Panc1 (cell line): ENCODE measurements at regions not wholly inside any gene's neighbourhood (a gene's known extent, or its start where the extent isn't known, plus 50 kb on each side); places are given as distances from the start of the nearest gene placed in this dataset.

Experiments used
- ATAC-seq: fragments of 200-7000 bp; cut with Tn5 transposase; 2 replicates; pipeline ENCODE4 v1.9.1; 2020; ENCODE audit warnings: mild to moderate bottlenecking, moderate library complexity
- BruUV-seq: library from RNA; stranded (reverse); fragments of 400-500 nt; replicated peaks from 2 replicates; lab custom pipeline; 2021; lab: Mats Ljungman, UMichigan
- CTCF ChIA-PET: fragments of 300-600 bp; sonication (Branson Sonifier 250); formaldehyde crosslinking; loops from one replicate; lab custom pipeline; 2022; ENCODE audit warnings: antibody characterized with exemption; lab: Charles Lee
- POLR2A ChIA-PET: fragments of 300-600 bp; sonication (Branson Sonifier 250); formaldehyde crosslinking; loops from one replicate; lab custom pipeline; 2022; ENCODE audit warnings: antibody characterized with exemption; lab: Charles Lee
- DNase-seq: peaks from one replicate; pipeline ENCODE4 v3.0.0-alpha.2; 2010; ENCODE audit warnings: low read depth, low spot score
- H3K27ac ChIP-seq: 2 replicates; pipeline ENCODE4 v1.5.1; 2011; ENCODE audit warnings: mild to moderate bottlenecking, low read length, inconsistent platforms
- H3K27me3 ChIP-seq: fragments of 200-500 bp; sonication (Bioruptor generic); 2 replicates; pipeline ENCODE4 v1.6.0; 2014; ENCODE audit warnings: low read length, inconsistent platforms; ENCODE audit not compliant: control insufficient read depth, insufficient read depth
- H3K36me3 ChIP-seq: fragments of 200-500 bp; sonication (Bioruptor generic); 2 replicates; pipeline ENCODE4 v1.5.1; 2014; ENCODE audit warnings: inconsistent platforms, mild to moderate bottlenecking, low read length, moderate library complexity; ENCODE audit not compliant: control insufficient read depth, insufficient read depth
- H3K4me1 ChIP-seq: 2 replicates; pipeline ENCODE4 v1.5.1; 2011; ENCODE audit warnings: inconsistent platforms, mild to moderate bottlenecking, low read length, moderate library complexity; ENCODE audit not compliant: control insufficient read depth, insufficient read depth
- H3K4me3 ChIP-seq, 2 experiments: 2 replicates each; pipeline ENCODE4 v1.5.1; 2011 to 2012; ENCODE audit warnings: low read depth in 2 of 2, low read length in 2 of 2, mild to moderate bottlenecking in 2 of 2, inconsistent platforms in 1 of 2, moderate library complexity in 1 of 2
- H3K9me3 ChIP-seq: fragments of 200-500 bp; sonication (Bioruptor generic); 2 replicates; pipeline ENCODE4 v1.5.1; 2014; ENCODE audit warnings: low read depth, mild to moderate bottlenecking, inconsistent platforms, low read length, moderate library complexity; ENCODE audit not compliant: control insufficient read depth, insufficient read depth
- CTCF ChIP-seq: fragments of 450-650 bp; IDR thresholded peaks from 2 replicates; pipeline ENCODE4 v1.5.1; 2017; ENCODE audit warnings: mild to moderate bottlenecking
- POLR2AphosphoS5 ChIP-seq: IDR thresholded peaks from 2 replicates; pipeline ENCODE4 v1.6.1; 2012; ENCODE audit warnings: mild to moderate bottlenecking, low read depth, low read length, moderate library complexity
- SIN3A ChIP-seq: IDR thresholded peaks from 2 replicates; pipeline ENCODE4 v1.6.1; 2012; ENCODE audit warnings: low read depth, mild to moderate bottlenecking, low read length, moderate library complexity, borderline replicate concordance; ENCODE audit not compliant: insufficient read depth
- TCF7L2 ChIP-seq: IDR thresholded peaks from 2 replicates; pipeline ENCODE4 v1.6.1; 2011; ENCODE audit warnings: mild to moderate bottlenecking, low read depth, low read length, inconsistent platforms
- in situ Hi-C: cut with HindIII; loops from 2 replicates; pipeline ENCODE4 v1.10.0; 2016; ENCODE audit warnings: low sequenced_read_pairs, low pct_unique_long_range_greater_than_20kb
- intact Hi-C: fragments of 100-400 bp; cut with micrococcal nuclease; formaldehyde crosslinking; loops from one replicate; pipeline ENCODE4 v1.10.0; 2022; ENCODE audit not compliant: unreplicated experiment
- TF ChIP-seq, protein P1 (sequence below), 2 experiments: IDR thresholded peaks; 2 replicates each; pipeline ENCODE4 v1.6.1; 2011 to 2012; ENCODE audit warnings: low read depth in 2 of 2, control low read depth in 1 of 2, low read length in 1 of 2, mild to moderate bottlenecking in 1 of 2, moderate library complexity in 1 of 2; ENCODE audit not compliant: insufficient read depth in 1 of 2

DNA sequence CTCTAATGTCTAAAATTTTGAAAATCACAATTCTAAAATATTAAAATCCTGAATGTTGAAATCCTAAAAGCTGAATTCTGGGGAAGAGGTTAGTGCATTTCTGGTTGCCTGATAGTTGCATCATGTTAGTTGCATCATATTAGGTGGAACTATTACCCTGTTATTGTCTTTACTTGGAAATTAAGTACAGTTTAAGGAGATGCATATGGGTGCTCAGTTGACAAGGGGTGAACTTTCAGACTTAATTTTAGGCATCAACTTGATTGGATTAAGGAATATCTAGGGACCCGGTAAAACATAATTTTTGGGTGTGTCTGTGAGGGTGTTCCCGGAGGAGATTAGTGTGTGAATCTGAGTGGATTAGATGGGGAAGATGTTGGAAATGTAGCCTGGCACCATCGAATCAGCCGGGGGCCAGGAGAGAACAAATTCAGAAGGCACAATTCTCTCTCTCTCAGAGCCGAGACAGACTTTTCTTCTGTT is 409.8 kb downstream of the PLCL1 start:
- H3K27ac ChIP-seq, result no peak overlapping the region
- no peaks in the 10 kb centered on the region for H3K27me3 ChIP-seq
- no peak for TF ChIP-seq CTCF
- no peak for TF ChIP-seq SIN3A
- TF ChIP-seq POLR2AphosphoS5, result no peak
- TF ChIP-seq, protein P1, sequence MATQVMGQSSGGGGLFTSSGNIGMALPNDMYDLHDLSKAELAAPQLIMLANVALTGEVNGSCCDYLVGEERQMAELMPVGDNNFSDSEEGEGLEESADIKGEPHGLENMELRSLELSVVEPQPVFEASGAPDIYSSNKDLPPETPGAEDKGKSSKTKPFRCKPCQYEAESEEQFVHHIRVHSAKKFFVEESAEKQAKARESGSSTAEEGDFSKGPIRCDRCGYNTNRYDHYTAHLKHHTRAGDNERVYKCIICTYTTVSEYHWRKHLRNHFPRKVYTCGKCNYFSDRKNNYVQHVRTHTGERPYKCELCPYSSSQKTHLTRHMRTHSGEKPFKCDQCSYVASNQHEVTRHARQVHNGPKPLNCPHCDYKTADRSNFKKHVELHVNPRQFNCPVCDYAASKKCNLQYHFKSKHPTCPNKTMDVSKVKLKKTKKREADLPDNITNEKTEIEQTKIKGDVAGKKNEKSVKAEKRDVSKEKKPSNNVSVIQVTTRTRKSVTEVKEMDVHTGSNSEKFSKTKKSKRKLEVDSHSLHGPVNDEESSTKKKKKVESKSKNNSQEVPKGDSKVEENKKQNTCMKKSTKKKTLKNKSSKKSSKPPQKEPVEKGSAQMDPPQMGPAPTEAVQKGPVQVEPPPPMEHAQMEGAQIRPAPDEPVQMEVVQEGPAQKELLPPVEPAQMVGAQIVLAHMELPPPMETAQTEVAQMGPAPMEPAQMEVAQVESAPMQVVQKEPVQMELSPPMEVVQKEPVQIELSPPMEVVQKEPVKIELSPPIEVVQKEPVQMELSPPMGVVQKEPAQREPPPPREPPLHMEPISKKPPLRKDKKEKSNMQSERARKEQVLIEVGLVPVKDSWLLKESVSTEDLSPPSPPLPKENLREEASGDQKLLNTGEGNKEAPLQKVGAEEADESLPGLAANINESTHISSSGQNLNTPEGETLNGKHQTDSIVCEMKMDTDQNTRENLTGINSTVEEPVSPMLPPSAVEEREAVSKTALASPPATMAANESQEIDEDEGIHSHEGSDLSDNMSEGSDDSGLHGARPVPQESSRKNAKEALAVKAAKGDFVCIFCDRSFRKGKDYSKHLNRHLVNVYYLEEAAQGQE (IDR thresholded peaks at IDR 0.05; ENCODE audit: insufficient read depth in 1 of 2, low read depth in 2 of 2, low read length in 1 of 2), result no peak
- TF ChIP-seq TCF7L2, result no peak
- BruUV-seq, result no TSS peak
- H3K4me3 ChIP-seq, result peak overlapping the region in 1 of 2 experiments; percentile 18; a peak in 1 of 4 replicates
- ATAC-seq (no peak), DNase-seq (no peak)
- in situ Hi-C loops (no loop called here), intact Hi-C loops (no loop called here)
- no peaks in the 10 kb centered on the region for H3K4me1 ChIP-seq
- ChIA-PET POLR2A (no interaction called here), CTCF (no interaction called here)
- H3K9me3 ChIP-seq, result no peaks in the 10 kb centered on the region
- no peaks in the 10 kb centered on the region for H3K36me3 ChIP-seq

DNA sequence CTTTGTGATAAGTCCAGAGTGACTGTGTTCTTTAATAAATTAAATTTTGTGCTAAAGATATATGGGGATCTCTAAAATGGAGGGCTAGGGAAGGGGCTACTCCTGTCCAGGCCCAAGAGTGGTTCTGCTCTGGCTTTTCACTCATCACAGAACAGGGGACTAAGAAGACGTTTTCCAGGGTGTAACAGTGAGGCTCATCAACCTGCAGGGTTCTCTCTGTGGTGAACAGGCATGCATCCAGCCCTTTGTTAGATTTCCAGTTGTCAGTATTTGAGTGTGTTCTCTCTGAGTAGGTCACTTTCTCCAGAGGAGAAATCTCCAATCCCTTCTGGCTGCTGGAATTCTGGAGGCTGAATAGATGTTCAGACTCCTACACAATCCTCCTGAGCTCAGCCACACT is 408.9 kb downstream of the PLCL1 start:
- Histone ChIP-seq H3K27me3 (no peaks in the 10 kb centered on the region), H3K4me1 (no peaks in the 10 kb centered on the region), H3K4me3 (no peak overlapping the region), H3K27ac (no peak overlapping the region), H3K36me3 (no peaks in the 10 kb centered on the region), H3K9me3 (no peaks in the 10 kb centered on the region)
- TF ChIP-seq SIN3A, result no peak
- TF ChIP-seq POLR2AphosphoS5, result no peak
- no peak for TF ChIP-seq TCF7L2
- TF ChIP-seq CTCF, result no peak
- TF ChIP-seq, protein P1 (IDR thresholded peaks at IDR 0.05; ENCODE audit: insufficient read depth in 1 of 2, low read depth in 2 of 2, low read length in 1 of 2), result no peak
- ATAC-seq (no peak), DNase-seq (no peak)
- in situ Hi-C loops, result no loop called here
- no TSS peak for BruUV-seq
- intact Hi-C loops, result no loop called here
- CTCF ChIA-PET, result no interaction called here
- POLR2A ChIA-PET, result no interaction called here
